ENCODE measurements at regions not wholly inside any gene's neighbourhood (a gene's known extent, or its start where the extent isn't known, plus 50 kb on each side); places are given as distances from the start of the nearest gene placed in this dataset.

- dilution Hi-C loops (cut with MboI; ENCODE audit: extremely low pct_ligation_motif_present, low sequenced_read_pairs) = no loop called here
- POLR2A ChIA-PET = no interaction called here
- intact Hi-C loops (cut with micrococcal nuclease) = no loop called here
Measured at GRCh38 chr14:98728024-98728423, 544.0 kb downstream of the BCL11B start.

More at GRCh38 chr14:98728024-98728423, 544.0 kb downstream of the BCL11B start:
- FAIRE-seq (no peak), DNase-seq (ENCODE audit: low read depth, low spot score) (no peak)
- BruUV-seq (replicated peaks) = no TSS peak
- Histone ChIP-seq H3K4me1 (ENCODE audit: control insufficient read depth, extremely low read depth, insufficient read depth, low read length) (no peaks in the 10 kb centered on the region), H3K79me2 (ENCODE audit: control insufficient read depth, insufficient read depth, low read length) (no peaks in the 10 kb centered on the region), H3K4me3 (replicated peaks in 1 of 3; ENCODE audit: insufficient read depth in 1 of 3, low read depth in 1 of 3, low read length in 3 of 3) (no peak overlapping the region), H3K4me2 (ENCODE audit: insufficient read depth, low read length) (no peak overlapping the region), H4K20me1 (replicated peaks; ENCODE audit: control insufficient read depth, extremely low read depth, insufficient read depth, low read length) (no peaks in the 10 kb centered on the region), H2AFZ (ENCODE audit: low read depth, low read length) (no peak overlapping the region), H3K9me1 (replicated peaks; ENCODE audit: control insufficient read depth, extremely low read depth, insufficient read depth, low read length) (no peaks in the 10 kb centered on the region), H3K36me3 (ENCODE audit: control insufficient read depth in 2 of 2, extremely low read depth in 1 of 2, insufficient read depth in 2 of 2, low read length in 2 of 2) (no peaks in the 10 kb centered on the region), H3K9me3 (replicated peaks; ENCODE audit: control insufficient read depth, insufficient read depth, low read length) (peaks cover 5% of the 10 kb centered on the region), H3K27ac (ENCODE audit: insufficient read depth, low read depth, low read length) (no peak overlapping the region), H3K9ac (replicated peaks; ENCODE audit: extremely low read depth, insufficient read depth, low read length) (no peak overlapping the region), H3K27me3 (ENCODE audit: control insufficient read depth in 2 of 2, insufficient read depth in 2 of 2, low read length in 2 of 2) (no peaks in the 10 kb centered on the region)
- CTCF ChIA-PET = no interaction called here
- no peak for TF ChIP-seq MAX (IDR thresholded peaks at IDR 0.05; ENCODE audit: insufficient read depth, insufficient read length)
- TF ChIP-seq POLR2AphosphoS5 (IDR thresholded peaks at IDR 0.05; ENCODE audit: insufficient read depth, low read depth, low read length) = no peak
- TF ChIP-seq CTCF (IDR thresholded peaks at IDR 0.05; ENCODE audit: extremely low read depth in 1 of 2, insufficient read depth in 1 of 2, low read depth in 1 of 2, low read length in 2 of 2) = no peak
- TF ChIP-seq POLR2A (IDR thresholded peaks at IDR 0.05; ENCODE audit: low read depth, low read length) = no peak
